Panc1 (cell line): ENCODE measurements at regions not wholly inside any gene's neighbourhood (a gene's known extent, or its start where the extent isn't known, plus 50 kb on each side); places are given as distances from the start of the nearest gene placed in this dataset.

Source experiments
- ATAC-seq: fragments of 200-7000 bp; cut with Tn5 transposase; 2 replicates; pipeline ENCODE4 v1.9.1; 2020; ENCODE audit warnings: mild to moderate bottlenecking, moderate library complexity
- BruUV-seq: library from RNA; stranded (reverse); fragments of 400-500 nt; replicated peaks from 2 replicates; lab custom pipeline; 2021; lab: Mats Ljungman, UMichigan
- CTCF ChIA-PET: fragments of 300-600 bp; sonication (Branson Sonifier 250); formaldehyde crosslinking; loops from one replicate; lab custom pipeline; 2022; ENCODE audit warnings: antibody characterized with exemption; lab: Charles Lee
- POLR2A ChIA-PET: fragments of 300-600 bp; sonication (Branson Sonifier 250); formaldehyde crosslinking; loops from one replicate; lab custom pipeline; 2022; ENCODE audit warnings: antibody characterized with exemption; lab: Charles Lee
- DNase-seq: peaks from one replicate; pipeline ENCODE4 v3.0.0-alpha.2; 2010; ENCODE audit warnings: low read depth, low spot score
- H3K27ac ChIP-seq: 2 replicates; pipeline ENCODE4 v1.5.1; 2011; ENCODE audit warnings: mild to moderate bottlenecking, low read length, inconsistent platforms
- H3K27me3 ChIP-seq: fragments of 200-500 bp; sonication (Bioruptor generic); 2 replicates; pipeline ENCODE4 v1.6.0; 2014; ENCODE audit warnings: low read length, inconsistent platforms; ENCODE audit not compliant: control insufficient read depth, insufficient read depth
- H3K36me3 ChIP-seq: fragments of 200-500 bp; sonication (Bioruptor generic); 2 replicates; pipeline ENCODE4 v1.5.1; 2014; ENCODE audit warnings: inconsistent platforms, mild to moderate bottlenecking, low read length, moderate library complexity; ENCODE audit not compliant: control insufficient read depth, insufficient read depth
- H3K4me1 ChIP-seq: 2 replicates; pipeline ENCODE4 v1.5.1; 2011; ENCODE audit warnings: inconsistent platforms, mild to moderate bottlenecking, low read length, moderate library complexity; ENCODE audit not compliant: control insufficient read depth, insufficient read depth
- H3K4me3 ChIP-seq, 2 experiments: 2 replicates each; pipeline ENCODE4 v1.5.1; 2011 to 2012; ENCODE audit warnings: low read depth in 2 of 2, low read length in 2 of 2, mild to moderate bottlenecking in 2 of 2, inconsistent platforms in 1 of 2, moderate library complexity in 1 of 2
- H3K9me3 ChIP-seq: fragments of 200-500 bp; sonication (Bioruptor generic); 2 replicates; pipeline ENCODE4 v1.5.1; 2014; ENCODE audit warnings: low read depth, mild to moderate bottlenecking, inconsistent platforms, low read length, moderate library complexity; ENCODE audit not compliant: control insufficient read depth, insufficient read depth
- POLR2AphosphoS5 ChIP-seq: IDR thresholded peaks from 2 replicates; pipeline ENCODE4 v1.6.1; 2012; ENCODE audit warnings: mild to moderate bottlenecking, low read depth, low read length, moderate library complexity
- SIN3A ChIP-seq: IDR thresholded peaks from 2 replicates; pipeline ENCODE4 v1.6.1; 2012; ENCODE audit warnings: low read depth, mild to moderate bottlenecking, low read length, moderate library complexity, borderline replicate concordance; ENCODE audit not compliant: insufficient read depth
- TCF7L2 ChIP-seq: IDR thresholded peaks from 2 replicates; pipeline ENCODE4 v1.6.1; 2011; ENCODE audit warnings: mild to moderate bottlenecking, low read depth, low read length, inconsistent platforms
- in situ Hi-C: cut with HindIII; loops from 2 replicates; pipeline ENCODE4 v1.10.0; 2016; ENCODE audit warnings: low sequenced_read_pairs, low pct_unique_long_range_greater_than_20kb
- intact Hi-C: fragments of 100-400 bp; cut with micrococcal nuclease; formaldehyde crosslinking; loops from one replicate; pipeline ENCODE4 v1.10.0; 2022; ENCODE audit not compliant: unreplicated experiment
- TF ChIP-seq, protein P1 (sequence below): fragments of 450-650 bp; IDR thresholded peaks from 2 replicates; pipeline ENCODE4 v1.5.1; 2017; ENCODE audit warnings: mild to moderate bottlenecking
- TF ChIP-seq, protein P2 (sequence below), 2 experiments: IDR thresholded peaks; 2 replicates each; pipeline ENCODE4 v1.6.1; 2011 to 2012; ENCODE audit warnings: low read depth in 2 of 2, control low read depth in 1 of 2, low read length in 1 of 2, mild to moderate bottlenecking in 1 of 2, moderate library complexity in 1 of 2; ENCODE audit not compliant: insufficient read depth in 1 of 2

DNA sequence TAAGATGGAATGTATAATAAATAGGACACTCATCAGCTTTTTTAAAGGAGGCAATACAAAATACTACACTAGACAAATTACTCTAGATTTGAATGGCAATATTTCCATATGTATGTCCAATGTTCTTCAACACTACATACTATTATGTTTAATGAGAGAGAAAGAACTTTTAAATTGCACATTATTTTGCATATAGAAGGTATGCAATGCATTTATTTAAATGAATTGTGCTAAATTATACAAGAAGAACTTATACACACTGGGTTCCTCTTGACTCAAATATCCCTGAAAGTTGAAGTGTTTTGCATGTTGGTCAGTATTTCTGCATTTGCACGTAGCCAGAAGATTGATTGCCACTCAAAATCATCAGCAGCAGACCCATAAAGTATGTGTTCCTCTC, 839.6 kb downstream of the ADGRL2 start:
- intact Hi-C loops (no loop called here), in situ Hi-C loops (no loop called here)
- no peaks in the 10 kb centered on the region for H3K36me3 ChIP-seq
- ATAC-seq = no peak
- CTCF ChIA-PET = no interaction called here
- no peak for DNase-seq
- POLR2A ChIA-PET = no interaction called here
- BruUV-seq = no TSS peak
- TF ChIP-seq, protein P1, sequence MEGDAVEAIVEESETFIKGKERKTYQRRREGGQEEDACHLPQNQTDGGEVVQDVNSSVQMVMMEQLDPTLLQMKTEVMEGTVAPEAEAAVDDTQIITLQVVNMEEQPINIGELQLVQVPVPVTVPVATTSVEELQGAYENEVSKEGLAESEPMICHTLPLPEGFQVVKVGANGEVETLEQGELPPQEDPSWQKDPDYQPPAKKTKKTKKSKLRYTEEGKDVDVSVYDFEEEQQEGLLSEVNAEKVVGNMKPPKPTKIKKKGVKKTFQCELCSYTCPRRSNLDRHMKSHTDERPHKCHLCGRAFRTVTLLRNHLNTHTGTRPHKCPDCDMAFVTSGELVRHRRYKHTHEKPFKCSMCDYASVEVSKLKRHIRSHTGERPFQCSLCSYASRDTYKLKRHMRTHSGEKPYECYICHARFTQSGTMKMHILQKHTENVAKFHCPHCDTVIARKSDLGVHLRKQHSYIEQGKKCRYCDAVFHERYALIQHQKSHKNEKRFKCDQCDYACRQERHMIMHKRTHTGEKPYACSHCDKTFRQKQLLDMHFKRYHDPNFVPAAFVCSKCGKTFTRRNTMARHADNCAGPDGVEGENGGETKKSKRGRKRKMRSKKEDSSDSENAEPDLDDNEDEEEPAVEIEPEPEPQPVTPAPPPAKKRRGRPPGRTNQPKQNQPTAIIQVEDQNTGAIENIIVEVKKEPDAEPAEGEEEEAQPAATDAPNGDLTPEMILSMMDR = no peak
- TF ChIP-seq TCF7L2 (no peak), POLR2AphosphoS5 (no peak), SIN3A (no peak)
- TF ChIP-seq, protein P2, sequence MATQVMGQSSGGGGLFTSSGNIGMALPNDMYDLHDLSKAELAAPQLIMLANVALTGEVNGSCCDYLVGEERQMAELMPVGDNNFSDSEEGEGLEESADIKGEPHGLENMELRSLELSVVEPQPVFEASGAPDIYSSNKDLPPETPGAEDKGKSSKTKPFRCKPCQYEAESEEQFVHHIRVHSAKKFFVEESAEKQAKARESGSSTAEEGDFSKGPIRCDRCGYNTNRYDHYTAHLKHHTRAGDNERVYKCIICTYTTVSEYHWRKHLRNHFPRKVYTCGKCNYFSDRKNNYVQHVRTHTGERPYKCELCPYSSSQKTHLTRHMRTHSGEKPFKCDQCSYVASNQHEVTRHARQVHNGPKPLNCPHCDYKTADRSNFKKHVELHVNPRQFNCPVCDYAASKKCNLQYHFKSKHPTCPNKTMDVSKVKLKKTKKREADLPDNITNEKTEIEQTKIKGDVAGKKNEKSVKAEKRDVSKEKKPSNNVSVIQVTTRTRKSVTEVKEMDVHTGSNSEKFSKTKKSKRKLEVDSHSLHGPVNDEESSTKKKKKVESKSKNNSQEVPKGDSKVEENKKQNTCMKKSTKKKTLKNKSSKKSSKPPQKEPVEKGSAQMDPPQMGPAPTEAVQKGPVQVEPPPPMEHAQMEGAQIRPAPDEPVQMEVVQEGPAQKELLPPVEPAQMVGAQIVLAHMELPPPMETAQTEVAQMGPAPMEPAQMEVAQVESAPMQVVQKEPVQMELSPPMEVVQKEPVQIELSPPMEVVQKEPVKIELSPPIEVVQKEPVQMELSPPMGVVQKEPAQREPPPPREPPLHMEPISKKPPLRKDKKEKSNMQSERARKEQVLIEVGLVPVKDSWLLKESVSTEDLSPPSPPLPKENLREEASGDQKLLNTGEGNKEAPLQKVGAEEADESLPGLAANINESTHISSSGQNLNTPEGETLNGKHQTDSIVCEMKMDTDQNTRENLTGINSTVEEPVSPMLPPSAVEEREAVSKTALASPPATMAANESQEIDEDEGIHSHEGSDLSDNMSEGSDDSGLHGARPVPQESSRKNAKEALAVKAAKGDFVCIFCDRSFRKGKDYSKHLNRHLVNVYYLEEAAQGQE (IDR thresholded peaks at IDR 0.05; ENCODE audit: insufficient read depth in 1 of 2, low read depth in 2 of 2, low read length in 1 of 2) = no peak
- no peak overlapping the region for H3K27ac ChIP-seq
- no peak overlapping the region for H3K4me3 ChIP-seq
- no peaks in the 10 kb centered on the region for H3K9me3 ChIP-seq
- no peaks in the 10 kb centered on the region for H3K4me1 ChIP-seq
- H3K27me3 ChIP-seq = no peaks in the 10 kb centered on the region

DNA sequence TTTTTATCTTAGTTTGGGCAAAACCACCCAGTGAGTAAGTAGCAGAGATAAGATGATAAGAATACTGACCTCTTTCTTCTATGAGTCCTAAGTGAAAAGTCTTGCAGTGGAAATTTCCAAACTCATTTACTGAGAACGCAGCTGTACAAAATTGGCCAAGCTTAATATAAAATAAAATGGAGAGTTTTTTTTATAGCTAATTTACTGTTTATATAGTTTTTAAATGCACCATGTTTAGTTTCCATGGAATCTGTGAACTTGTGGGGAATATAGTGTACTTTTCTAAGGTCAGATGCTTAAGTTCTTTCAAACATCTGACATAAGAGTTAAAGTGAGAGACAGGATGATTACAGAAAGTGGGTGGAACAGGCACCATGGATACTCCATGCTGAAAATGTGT, 833.5 kb downstream of the ADGRL2 start:
- no peak for ATAC-seq
- no peaks in the 10 kb centered on the region for H3K27me3 ChIP-seq
- in situ Hi-C loops = no loop called here
- no peaks in the 10 kb centered on the region for H3K9me3 ChIP-seq
- no peak overlapping the region for H3K27ac ChIP-seq
- no peak overlapping the region for H3K4me3 ChIP-seq
- ChIA-PET POLR2A (no interaction called here), CTCF (no interaction called here)
- H3K36me3 ChIP-seq = no peaks in the 10 kb centered on the region
- DNase-seq = no peak
- no peak for TF ChIP-seq SIN3A
- no peak for TF ChIP-seq TCF7L2
- TF ChIP-seq, protein P2 (IDR thresholded peaks at IDR 0.05; ENCODE audit: insufficient read depth in 1 of 2, low read depth in 2 of 2, low read length in 1 of 2) = no peak
- TF ChIP-seq, protein P1 = no peak
- no peak for TF ChIP-seq POLR2AphosphoS5
- H3K4me1 ChIP-seq = no peaks in the 10 kb centered on the region
- no TSS peak for BruUV-seq
- intact Hi-C loops = no loop called here
